ENCODE measurements at regions not wholly inside any gene's neighbourhood (a gene's known extent, or its start where the extent isn't known, plus 50 kb on each side); places are given as distances from the start of the nearest gene placed in this dataset.

- no peak overlapping the region for H3K4ac ChIP-seq (ENCODE audit: low read depth, low read length)
- no peak overlapping the region for H2AFZ ChIP-seq (ENCODE audit: insufficient read depth, low read length, poor library complexity)
- H3K18ac ChIP-seq (ENCODE audit: low read length) = no peak overlapping the region
- H3K27me3 ChIP-seq (ENCODE audit: insufficient read depth, low read length) = no peaks in the 10 kb centered on the region
- H3K79me2 ChIP-seq (ENCODE audit: control insufficient read depth, insufficient read depth, low read length, poor library complexity) = no peaks in the 10 kb centered on the region
- no peak overlapping the region for H3K14ac ChIP-seq (ENCODE audit: low read length)
- no peak overlapping the region for H2BK5ac ChIP-seq (ENCODE audit: low read depth, low read length, poor library complexity)
- no peak overlapping the region for H4K91ac ChIP-seq (ENCODE audit: low read depth, low read length)
- no peak overlapping the region for H3K4me2 ChIP-seq (ENCODE audit: low read length)
- H3K4me1 ChIP-seq (ENCODE audit: control insufficient read depth in 1 of 2, insufficient read depth in 2 of 2, low read length in 2 of 2) = peaks cover 6 to 8% of the 10 kb centered on the region in 2 experiments
- no peak overlapping the region for H2AK5ac ChIP-seq (ENCODE audit: low read length)
- H3K27ac ChIP-seq (ENCODE audit: low read depth, low read length) = no peak overlapping the region
- DNase-seq = no peak
- no peaks in the 10 kb centered on the region for H3K79me1 ChIP-seq (ENCODE audit: low read length)
- peaks cover 4% of the 10 kb centered on the region for H3K9me3 ChIP-seq (ENCODE audit: insufficient read depth, low read depth, low read length)
- H3K9ac ChIP-seq (ENCODE audit: low read length) = no peak overlapping the region
- H3K36me3 ChIP-seq (ENCODE audit: control insufficient read depth in 1 of 2, insufficient read depth in 2 of 2, low read length in 2 of 2) = no peaks in the 10 kb centered on the region
- no CpG with 5 or more reads among the region's 5 CpGs for WGBS (ENCODE audit: extremely low coverage, insufficient coverage, insufficient read length)
- H3K4me3 ChIP-seq (ENCODE audit: low read depth, low read length) = no peak overlapping the region
- H3K23ac ChIP-seq (ENCODE audit: low read length) = no peak overlapping the region
- H4K8ac ChIP-seq (ENCODE audit: low read depth, low read length) = no peak overlapping the region
- H4K12ac ChIP-seq (ENCODE audit: low read depth, low read length) = no peak overlapping the region
- no peak overlapping the region for H2BK120ac ChIP-seq (ENCODE audit: insufficient read depth, low read length, poor library complexity)
- H2BK12ac ChIP-seq (ENCODE audit: low read length) = no peak overlapping the region
These were observed 53.5 kb upstream of the KLF3 start for GRCh38 chr4:38610521-38610920.

- Histone ChIP-seq H3K4me2 (ENCODE audit: low read length) (no peak overlapping the region), H3K9me3 (ENCODE audit: insufficient read depth, low read depth, low read length) (peaks cover 4% of the 10 kb centered on the region), H3K14ac (ENCODE audit: low read length) (no peak overlapping the region), H2BK12ac (ENCODE audit: low read length) (no peak overlapping the region), H3K79me2 (ENCODE audit: control insufficient read depth, insufficient read depth, low read length, poor library complexity) (no peaks in the 10 kb centered on the region), H4K91ac (ENCODE audit: low read depth, low read length) (no peak overlapping the region), H2AFZ (ENCODE audit: insufficient read depth, low read length, poor library complexity) (no peak overlapping the region), H4K12ac (ENCODE audit: low read depth, low read length) (no peak overlapping the region), H3K4ac (ENCODE audit: low read depth, low read length) (no peak overlapping the region), H3K4me1 (ENCODE audit: control insufficient read depth in 1 of 2, insufficient read depth in 2 of 2, low read length in 2 of 2) (peaks cover 3 to 4% of the 10 kb centered on the region in 2 experiments), H3K27ac (ENCODE audit: low read depth, low read length) (no peak overlapping the region), H3K79me1 (ENCODE audit: low read length) (no peaks in the 10 kb centered on the region), H3K36me3 (ENCODE audit: control insufficient read depth in 1 of 2, insufficient read depth in 2 of 2, low read length in 2 of 2) (no peaks in the 10 kb centered on the region), H4K8ac (ENCODE audit: low read depth, low read length) (no peak overlapping the region), H3K9ac (ENCODE audit: low read length) (no peak overlapping the region), H3K4me3 (ENCODE audit: low read depth, low read length) (no peak overlapping the region), H3K18ac (ENCODE audit: low read length) (no peak overlapping the region), H2AK5ac (ENCODE audit: low read length) (no peak overlapping the region), H3K23ac (ENCODE audit: low read length) (no peak overlapping the region), H2BK5ac (ENCODE audit: low read depth, low read length, poor library complexity) (no peak overlapping the region), H2BK120ac (ENCODE audit: insufficient read depth, low read length, poor library complexity) (no peak overlapping the region), H3K27me3 (ENCODE audit: insufficient read depth, low read length) (no peaks in the 10 kb centered on the region)
- WGBS (ENCODE audit: extremely low coverage, insufficient coverage, insufficient read length) = no CpG with 5 or more reads among the region's 8 CpGs
- no peak for DNase-seq
These were observed 53.0 kb upstream of the KLF3 start for GRCh38 chr4:38610966-38611431.

DNA sequence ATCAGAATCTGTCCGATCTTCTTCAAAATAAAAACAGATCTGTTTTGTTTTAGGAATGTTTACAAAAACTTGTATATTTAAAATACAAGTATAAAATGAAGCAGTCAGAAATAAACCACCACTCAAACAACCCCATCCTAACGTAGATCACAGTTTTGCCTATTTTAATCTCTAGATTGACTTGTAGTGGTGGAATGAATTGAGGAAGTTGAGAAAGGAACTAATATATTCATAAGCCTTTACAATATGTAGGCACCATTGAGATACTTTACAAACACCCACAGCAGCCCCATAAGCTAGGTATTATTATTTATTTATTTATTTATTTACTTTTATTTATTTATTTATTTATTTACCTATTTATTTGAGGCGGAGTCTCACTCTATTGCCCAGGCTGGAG lies 52.3 kb upstream of the KLF3 start:
- H3K4me3 ChIP-seq (ENCODE audit: low read depth, low read length) = no peak overlapping the region
- H3K79me2 ChIP-seq (ENCODE audit: control insufficient read depth, insufficient read depth, low read length, poor library complexity) = no peaks in the 10 kb centered on the region
- H3K27me3 ChIP-seq (ENCODE audit: insufficient read depth, low read length) = no peaks in the 10 kb centered on the region
- H2BK5ac ChIP-seq (ENCODE audit: low read depth, low read length, poor library complexity) = no peak overlapping the region
- no peak overlapping the region for H3K4me2 ChIP-seq (ENCODE audit: low read length)
- peaks cover 4% of the 10 kb centered on the region for H3K9me3 ChIP-seq (ENCODE audit: insufficient read depth, low read depth, low read length)
- H3K9ac ChIP-seq (ENCODE audit: low read length) = no peak overlapping the region
- H2AFZ ChIP-seq (ENCODE audit: insufficient read depth, low read length, poor library complexity) = no peak overlapping the region
- H2AK5ac ChIP-seq (ENCODE audit: low read length) = no peak overlapping the region
- WGBS (ENCODE audit: extremely low coverage, insufficient coverage, insufficient read length) = no CpG with 5 or more reads among the region's 3 CpGs
- H3K27ac ChIP-seq (ENCODE audit: low read depth, low read length) = no peak overlapping the region
- no peaks in the 10 kb centered on the region for H3K79me1 ChIP-seq (ENCODE audit: low read length)
- no peak overlapping the region for H2BK120ac ChIP-seq (ENCODE audit: insufficient read depth, low read length, poor library complexity)
- H4K8ac ChIP-seq (ENCODE audit: low read depth, low read length) = no peak overlapping the region
- H3K36me3 ChIP-seq (ENCODE audit: control insufficient read depth in 1 of 2, insufficient read depth in 2 of 2, low read length in 2 of 2) = no peaks in the 10 kb centered on the region
- no peak overlapping the region for H4K12ac ChIP-seq (ENCODE audit: low read depth, low read length)
- H3K18ac ChIP-seq (ENCODE audit: low read length) = no peak overlapping the region
- no peak overlapping the region for H3K14ac ChIP-seq (ENCODE audit: low read length)
- no peak overlapping the region for H3K4ac ChIP-seq (ENCODE audit: low read depth, low read length)
- no peak overlapping the region for H2BK12ac ChIP-seq (ENCODE audit: low read length)
- H3K23ac ChIP-seq (ENCODE audit: low read length) = no peak overlapping the region
- DNase-seq = no peak
- no peak overlapping the region for H4K91ac ChIP-seq (ENCODE audit: low read depth, low read length)
- peaks cover 0 to 2% of the 10 kb centered on the region in 2 experiments for H3K4me1 ChIP-seq (ENCODE audit: control insufficient read depth in 1 of 2, insufficient read depth in 2 of 2, low read length in 2 of 2)

GRCh38 chr4:38612646-38613414 lies 51.2 kb upstream of the KLF3 start:
- H3K9ac ChIP-seq (ENCODE audit: low read length) = no peak overlapping the region
- H3K27ac ChIP-seq (ENCODE audit: low read depth, low read length) = no peak overlapping the region
- DNase-seq = no peak
- no CpG with 5 or more reads among the region's 6 CpGs for WGBS (ENCODE audit: extremely low coverage, insufficient coverage, insufficient read length)
- H4K12ac ChIP-seq (ENCODE audit: low read depth, low read length) = no peak overlapping the region
- no peak overlapping the region for H2BK12ac ChIP-seq (ENCODE audit: low read length)
- H2BK5ac ChIP-seq (ENCODE audit: low read depth, low read length, poor library complexity) = no peak overlapping the region
- H3K36me3 ChIP-seq (ENCODE audit: control insufficient read depth in 1 of 2, insufficient read depth in 2 of 2, low read length in 2 of 2) = no peaks in the 10 kb centered on the region
- H3K79me2 ChIP-seq (ENCODE audit: control insufficient read depth, insufficient read depth, low read length, poor library complexity) = no peaks in the 10 kb centered on the region
- H3K18ac ChIP-seq (ENCODE audit: low read length) = no peak overlapping the region
- no peak overlapping the region for H3K4ac ChIP-seq (ENCODE audit: low read depth, low read length)
- H3K23ac ChIP-seq (ENCODE audit: low read length) = no peak overlapping the region
- no peaks in the 10 kb centered on the region for H3K9me3 ChIP-seq (ENCODE audit: insufficient read depth, low read depth, low read length)
- no peak overlapping the region for H4K91ac ChIP-seq (ENCODE audit: low read depth, low read length)
- H2AFZ ChIP-seq (ENCODE audit: insufficient read depth, low read length, poor library complexity) = no peak overlapping the region
- no peaks in the 10 kb centered on the region for H3K27me3 ChIP-seq (ENCODE audit: insufficient read depth, low read length)
- H4K8ac ChIP-seq (ENCODE audit: low read depth, low read length) = no peak overlapping the region
- no peak overlapping the region for H2BK120ac ChIP-seq (ENCODE audit: insufficient read depth, low read length, poor library complexity)
- peaks cover 0 to 2% of the 10 kb centered on the region in 2 experiments for H3K4me1 ChIP-seq (ENCODE audit: control insufficient read depth in 1 of 2, insufficient read depth in 2 of 2, low read length in 2 of 2)
- H3K79me1 ChIP-seq (ENCODE audit: low read length) = no peaks in the 10 kb centered on the region
- no peak overlapping the region for H3K4me2 ChIP-seq (ENCODE audit: low read length)
- H3K14ac ChIP-seq (ENCODE audit: low read length) = no peak overlapping the region
- no peak overlapping the region for H2AK5ac ChIP-seq (ENCODE audit: low read length)
- no peak overlapping the region for H3K4me3 ChIP-seq (ENCODE audit: low read depth, low read length)
